GM23338 (cell line): ENCODE measurements at regions not wholly inside any gene's neighbourhood (a gene's known extent, or its start where the extent isn't known, plus 50 kb on each side); places are given as distances from the start of the nearest gene placed in this dataset.

Source experiments
- ATAC-seq: fragments of 200-7000 bp; cut with Tn5 transposase; 3 replicates; pipeline ENCODE4 v1.9.1; 2020
- DNase-seq: peaks from one replicate; pipeline ENCODE4 v3.0.0-alpha.2; 2015; ENCODE audit warnings: low spot score
- H2AFZ ChIP-seq: fragments of 200-600 bp; sonication (generic); 2 replicates; pipeline ENCODE4 v1.8.0; 2016; ENCODE audit warnings: antibody characterized with exemption, mild to moderate bottlenecking, moderate library complexity
- H3F3A ChIP-seq: fragments of 200-600 bp; sonication (generic); replicated peaks from 2 replicates; pipeline ENCODE4 v1.8.0; 2017; ENCODE audit warnings: antibody characterized with exemption, mixed run types, low read depth
- H3K27ac ChIP-seq: fragments of 200-600 bp; sonication (generic); 2 replicates; pipeline ENCODE4 v1.6.1; 2016; ENCODE audit warnings: low read depth
- H3K27me3 ChIP-seq: fragments of 200-600 bp; sonication (generic); 2 replicates; pipeline ENCODE4 v1.8.0; 2016; ENCODE audit warnings: mild to moderate bottlenecking, mixed run types, moderate library complexity; ENCODE audit not compliant: insufficient read depth
- H3K36me3 ChIP-seq: fragments of 200-600 bp; sonication (generic); 2 replicates; pipeline ENCODE4 v1.8.0; 2016; ENCODE audit warnings: mild to moderate bottlenecking; ENCODE audit not compliant: insufficient read depth
- H3K4me1 ChIP-seq: fragments of 200-600 bp; sonication (generic); 2 replicates; pipeline ENCODE4 v1.8.0; 2016; ENCODE audit warnings: mild to moderate bottlenecking, moderate library complexity; ENCODE audit not compliant: insufficient read depth
- H3K4me2 ChIP-seq: fragments of 200-600 bp; sonication (generic); 2 replicates; pipeline ENCODE4 v1.7.1; 2017; ENCODE audit warnings: mixed run types
- H3K4me3 ChIP-seq: fragments of 200-600 bp; sonication (generic); 2 replicates; pipeline ENCODE4 v1.6.1; 2016; ENCODE audit warnings: mixed run types
- H3K79me2 ChIP-seq: fragments of 200-600 bp; sonication (generic); replicated peaks from 2 replicates; pipeline ENCODE4 v1.8.0; 2017; ENCODE audit warnings: mild to moderate bottlenecking; ENCODE audit not compliant: insufficient read depth
- H3K9me2 ChIP-seq: fragments of 200-600 bp; sonication (generic); 2 replicates; pipeline ENCODE4 v1.8.0; 2017; ENCODE audit not compliant: insufficient read depth
- H4K20me1 ChIP-seq: fragments of 200-600 bp; sonication (generic); replicated peaks from 2 replicates; pipeline ENCODE4 v1.8.0; 2017; ENCODE audit warnings: mild to moderate bottlenecking; ENCODE audit not compliant: insufficient read depth
- H3K27ac Mint-ChIP-seq: 2 replicates; pipeline ENCODE4 v1.8.0; 2020; ENCODE audit warnings: inconsistent platforms, mild to moderate bottlenecking, moderate library complexity, mixed read lengths
- H3K27me3 Mint-ChIP-seq: 3 replicates; pipeline ENCODE4 v1.8.0; 2022; ENCODE audit warnings: low read depth, mild to moderate bottlenecking, moderate library complexity, mixed read lengths, inconsistent platforms; ENCODE audit not compliant: insufficient read depth, poor library complexity
- H3K36me3 Mint-ChIP-seq: 3 replicates; pipeline ENCODE4 v1.8.0; 2021; ENCODE audit warnings: low read depth, mild to moderate bottlenecking, inconsistent platforms, moderate library complexity, mixed read lengths
- H3K4me1 Mint-ChIP-seq: 3 replicates; pipeline ENCODE4 v1.8.0; 2020; ENCODE audit warnings: mild to moderate bottlenecking, inconsistent platforms, mixed read lengths
- H3K4me3 Mint-ChIP-seq: 3 replicates; pipeline ENCODE4 v1.8.0; 2021; ENCODE audit warnings: moderate library complexity, mild to moderate bottlenecking, inconsistent platforms, mixed read lengths
- H3K9me3 Mint-ChIP-seq: 3 replicates; pipeline ENCODE4 v1.8.0; 2020; ENCODE audit warnings: moderate library complexity, mild to moderate bottlenecking, inconsistent platforms, mixed read lengths
- CREB1 ChIP-seq: fragments of 250-450 bp; sonication (Bioruptor Pico); IDR thresholded peaks from 2 replicates; pipeline ENCODE4 v1.5.0; 2020; ENCODE audit warnings: low read depth, mild to moderate bottlenecking, moderate library complexity
- CTCF ChIP-seq, 2 experiments: fragments of 200-600 bp in 1 of 2; sonication (generic) in 1 of 2; conservative IDR thresholded peaks; 2 replicates each; pipeline versions ENCODE4 v1.5.1 to v1.6.1; 2016 to 2017; ENCODE audit warnings: antibody characterized with exemption in 2 of 2, low read depth in 2 of 2, mild to moderate bottlenecking in 2 of 2, moderate library complexity in 1 of 2
- EZH2 ChIP-seq: fragments of 200-600 bp; sonication (generic); IDR thresholded peaks from one replicate; pipeline ENCODE4 v1.8.0; 2017; ENCODE audit warnings: antibody characterized with exemption, mild to moderate bottlenecking, low read depth; ENCODE audit not compliant: unreplicated experiment
- EZH2phosphoT487 ChIP-seq: fragments of 200-600 bp; sonication (generic); IDR thresholded peaks from one replicate; pipeline ENCODE4 v1.8.1; 2018; ENCODE audit warnings: antibody characterized with exemption; ENCODE audit not compliant: unreplicated experiment
- JUNB ChIP-seq: IDR thresholded peaks from one replicate; pipeline ENCODE4 v1.6.1; 2016; ENCODE audit warnings: antibody characterized with exemption; ENCODE audit not compliant: unreplicated experiment
- NANOG ChIP-seq: IDR thresholded peaks from 2 replicates; pipeline ENCODE4 v1.6.1; 2016; ENCODE audit warnings: antibody characterized with exemption, borderline replicate concordance
- POLR2AphosphoS5 ChIP-seq: IDR thresholded peaks from 2 replicates; pipeline ENCODE4 v1.6.1; 2016; ENCODE audit warnings: antibody characterized with exemption, low read depth
- REST ChIP-seq: IDR thresholded peaks from one replicate; pipeline ENCODE4 v1.6.1; 2018; ENCODE audit warnings: antibody characterized with exemption; ENCODE audit not compliant: unreplicated experiment
- STAT1 ChIP-seq: IDR thresholded peaks from one replicate; pipeline ENCODE4 v1.6.1; 2016; ENCODE audit warnings: antibody characterized with exemption; ENCODE audit not compliant: unreplicated experiment
- ZNF114 ChIP-seq: fragments of 250-450 bp; sonication (Bioruptor Pico); IDR thresholded peaks from 2 replicates; pipeline ENCODE4 v1.5.0; 2020; ENCODE audit warnings: mild to moderate bottlenecking, moderate library complexity
- ZNF331 ChIP-seq: fragments of 250-450 bp; sonication (Bioruptor Pico); IDR thresholded peaks from 2 replicates; pipeline ENCODE4 v1.5.0; 2020; ENCODE audit warnings: low read depth, mild to moderate bottlenecking, moderate library complexity
- TF ChIP-seq, protein P1 (sequence below): IDR thresholded peaks from 2 replicates; pipeline ENCODE4 v1.6.1; 2016; ENCODE audit warnings: antibody characterized with exemption

DNA sequence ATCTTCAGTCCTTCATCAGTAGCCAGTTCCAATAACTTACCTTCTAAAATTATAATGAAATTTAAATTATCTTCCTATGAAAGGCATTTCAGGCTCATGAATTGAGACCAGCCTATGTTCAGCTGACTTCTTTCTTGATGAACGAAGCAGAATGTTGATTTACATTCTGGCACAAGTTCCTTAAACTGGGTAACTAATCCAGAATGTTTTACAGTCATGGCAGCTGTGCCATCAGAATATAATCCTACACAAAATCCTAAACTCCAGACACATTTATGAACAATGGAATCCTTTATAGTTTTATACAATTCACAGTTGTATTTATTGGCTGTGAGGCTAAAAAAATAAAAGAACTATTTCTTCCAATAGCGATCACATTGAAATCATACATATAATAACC is 97.3 kb upstream of the CPM start:
- Mint-ChIP-seq H3K9me3 (no peaks in the 10 kb centered on the region), H3K36me3 (no peaks in the 10 kb centered on the region), H3K27me3 (peaks cover 4% of the 10 kb centered on the region), H3K27ac (no peak overlapping the region), H3K4me1 (peaks cover 7% of the 10 kb centered on the region), H3K4me3 (no peak overlapping the region)
- DNase-seq (no peak), ATAC-seq (no peak)
- Histone ChIP-seq H3K4me3 (no peak overlapping the region), H3K36me3 (no peaks in the 10 kb centered on the region), H4K20me1 (no peaks in the 10 kb centered on the region), H3K9me2 (no peaks in the 10 kb centered on the region), H3K27me3 (no peaks in the 10 kb centered on the region), H3F3A (no peaks in the 10 kb centered on the region), H3K27ac (no peak overlapping the region), H3K4me1 (no peaks in the 10 kb centered on the region), H2AFZ (no peak overlapping the region), H3K79me2 (no peaks in the 10 kb centered on the region), H3K4me2 (no peak overlapping the region)
- no peak for TF ChIP-seq ZNF331 (CRISPR knock-in tag)
- TF ChIP-seq, protein P1, sequence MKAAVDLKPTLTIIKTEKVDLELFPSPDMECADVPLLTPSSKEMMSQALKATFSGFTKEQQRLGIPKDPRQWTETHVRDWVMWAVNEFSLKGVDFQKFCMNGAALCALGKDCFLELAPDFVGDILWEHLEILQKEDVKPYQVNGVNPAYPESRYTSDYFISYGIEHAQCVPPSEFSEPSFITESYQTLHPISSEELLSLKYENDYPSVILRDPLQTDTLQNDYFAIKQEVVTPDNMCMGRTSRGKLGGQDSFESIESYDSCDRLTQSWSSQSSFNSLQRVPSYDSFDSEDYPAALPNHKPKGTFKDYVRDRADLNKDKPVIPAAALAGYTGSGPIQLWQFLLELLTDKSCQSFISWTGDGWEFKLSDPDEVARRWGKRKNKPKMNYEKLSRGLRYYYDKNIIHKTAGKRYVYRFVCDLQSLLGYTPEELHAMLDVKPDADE = no peak

GRCh38 chr12:69036533-69036932 is 103.6 kb upstream of the CPM start:
- no peaks in the 10 kb centered on the region for H3K4me1 Mint-ChIP-seq
- H3K4me3 ChIP-seq = no peak overlapping the region
- no peaks in the 10 kb centered on the region for H4K20me1 ChIP-seq
- TF ChIP-seq EZH2phosphoT487 (no peak), REST (no peak), STAT1 (no peak), CTCF (conservative IDR thresholded peaks at IDR 0.05; ENCODE audit: low read depth in 2 of 2) (no peak), ZNF331 (CRISPR knock-in tag) (no peak), NANOG (no peak), CREB1 (CRISPR knock-in tag) (no peak), EZH2 (no peak), JUNB (no peak), POLR2AphosphoS5 (no peak), ZNF114 (CRISPR knock-in tag) (no peak)
- TF ChIP-seq, protein P1 = no peak

More at GRCh38 chr12:69036533-69036932, 103.6 kb upstream of the CPM start:
- no peaks in the 10 kb centered on the region for H3K27me3 Mint-ChIP-seq
- H3K36me3 Mint-ChIP-seq = no peaks in the 10 kb centered on the region
- H3K4me3 Mint-ChIP-seq = no peak overlapping the region
- Histone ChIP-seq H3K27me3 (no peaks in the 10 kb centered on the region), H3F3A (no peaks in the 10 kb centered on the region), H3K27ac (no peak overlapping the region), H3K4me1 (no peaks in the 10 kb centered on the region), H3K9me2 (no peaks in the 10 kb centered on the region), H2AFZ (peak overlapping the region; percentile 11), H3K79me2 (no peaks in the 10 kb centered on the region), H3K36me3 (no peaks in the 10 kb centered on the region), H3K4me2 (no peak overlapping the region)
- H3K27ac Mint-ChIP-seq = no peak overlapping the region
- ATAC-seq (no peak), DNase-seq (no peak)
- no peaks in the 10 kb centered on the region for H3K9me3 Mint-ChIP-seq
